Activated CD4-positive, CD25-positive, alpha-beta regulatory T cell treated with anti-CD3 and anti-CD28 coated beads, Interleukin-2, amount 50 U/mL, for 24 hours (primary cell): ENCODE measurements at regions not wholly inside any gene's neighbourhood (a gene's known extent, or its start where the extent isn't known, plus 50 kb on each side); places are given as distances from the start of the nearest gene placed in this dataset.
"Not testable (repeated sequence)": the region's sequence is repeated elsewhere in the genome, so short reads cannot be mapped to it uniquely, and the experiment has no call there.

ENCODE experiments used
- ATAC-seq, 2 donors: fragments of 150-1000 bp; cut with Tn5 transposase; one replicate each; pipeline ENCODE4 v1.10.0; 2021; ENCODE audit warnings: mild to moderate bottlenecking in 1 of 2, moderate library complexity in 1 of 2

GRCh38 chr16:46519063-46519462 lies 102.1 kb downstream of the SHCBP1 start:
- ATAC-seq, result no peak

GRCh38 chr16:46496701-46497100 lies 124.5 kb downstream of the SHCBP1 start:
- ATAC-seq, result no peak

GRCh38 chr16:46482895-46483294 lies 138.3 kb downstream of the SHCBP1 start:
- ATAC-seq, result no peak

GRCh38 chr16:46466239-46466638 lies 154.9 kb downstream of the SHCBP1 start:
- no peak for ATAC-seq

GRCh38 chr16:46454801-46455200 lies 166.4 kb downstream of the SHCBP1 start:
- ATAC-seq, result not testable (repeated sequence)

GRCh38 chr16:46428108-46429061 lies 192.8 kb downstream of the SHCBP1 start:
- ATAC-seq, result no peak

GRCh38 chr16:46427340-46428107 lies 193.7 kb downstream of the SHCBP1 start:
- ATAC-seq, result no peak

- ATAC-seq, result no peak
These were observed 194.8 kb downstream of the SHCBP1 start for GRCh38 chr16:46426336-46426735.

- no peak for ATAC-seq
These were observed 217.2 kb downstream of the SHCBP1 start for GRCh38 chr16:46404028-46404427.

GRCh38 chr16:46398559-46398958 lies 222.6 kb downstream of the SHCBP1 start:
- ATAC-seq, result not testable (repeated sequence)

GRCh38 chr16:46396883-46397270 lies 224.3 kb downstream of the SHCBP1 start:
- not testable (repeated sequence) for ATAC-seq

- ATAC-seq, result not testable (repeated sequence)
These were observed 224.9 kb downstream of the SHCBP1 start for GRCh38 chr16:46396131-46396882.

GRCh38 chr16:46395391-46395921 lies 225.7 kb downstream of the SHCBP1 start:
- not testable (repeated sequence) for ATAC-seq

GRCh38 chr16:46394963-46395362 lies 226.2 kb downstream of the SHCBP1 start:
- not testable (repeated sequence) for ATAC-seq

- not testable (repeated sequence) for ATAC-seq
These were observed 227.0 kb downstream of the SHCBP1 start for GRCh38 chr16:46394149-46394548.

GRCh38 chr16:46392930-46393722 lies 228.1 kb downstream of the SHCBP1 start:
- ATAC-seq, result not testable (repeated sequence)

GRCh38 chr16:46390660-46391462 lies 230.3 kb downstream of the SHCBP1 start:
- ATAC-seq, result not testable (repeated sequence)

GRCh38 chr16:46389561-46390041 lies 231.6 kb downstream of the SHCBP1 start:
- not testable (repeated sequence) for ATAC-seq

GRCh38 chr16:46388939-46389491 lies 232.2 kb downstream of the SHCBP1 start:
- ATAC-seq, result not testable (repeated sequence)

GRCh38 chr16:46388354-46388753 lies 232.8 kb downstream of the SHCBP1 start:
- not testable (repeated sequence) for ATAC-seq
